K562 (cell line): ENCODE measurements at regions not wholly inside any gene's neighbourhood (a gene's known extent, or its start where the extent isn't known, plus 50 kb on each side); places are given as distances from the start of the nearest gene placed in this dataset.

Source experiments
- ATAC-seq: fragments of 200-7000 bp; cut with Tn5 transposase; 3 replicates; pipeline ENCODE4 v1.9.1; 2020; ENCODE audit warnings: moderate library complexity
- BruUV-seq: library from RNA; stranded (reverse); fragments of 400-500 nt; replicated peaks from 2 replicates; lab custom pipeline; 2021; lab: Mats Ljungman, UMichigan
- CTCF ChIA-PET: fragments of 300-600 bp; formaldehyde crosslinking; extraction: SDS; loops from one replicate; lab custom pipeline; 2021; ENCODE audit warnings: low intra/inter-chr PET ratio; lab: Yijun Ruan, JAX
- POLR2A ChIA-PET: fragments of 300-600, 350-650 bp; sonication (Branson Sonifier 250); formaldehyde crosslinking; extraction: SDS; loops from one replicate; lab custom pipeline; 2021; ENCODE audit warnings: antibody characterized with exemption, inconsistent platforms; lab: Yijun Ruan, JAX
- DNase-seq, 4 experiments: peaks; one replicate each; pipeline versions ENCODE4 v3.0.0 to v3.0.0-alpha.2; 2011 to 2018; ENCODE audit warnings: low spot score in 3 of 4, mixed read lengths in 3 of 4; ENCODE audit errors: extremely low read depth in 1 of 4
- FAIRE-seq: peaks from 2 replicates; lab custom pipeline; 2011; peaks lifted over from hg19 to GRCh38; lab: Jason Lieb, UNC
- H2AFZ ChIP-seq: 2 replicates; pipeline ENCODE4 v1.6.0; 2011; ENCODE audit warnings: low read depth, low read length, control low read depth, inconsistent platforms
- H3K27ac ChIP-seq: fragments of 200-600 bp; 3 replicates; pipeline ENCODE4 v1.8.0; 2011; ENCODE audit warnings: low read depth, mild to moderate bottlenecking, control low read depth, inconsistent platforms, low read length, moderate library complexity, mixed read lengths; ENCODE audit errors: extremely low read depth
- H3K27me3 ChIP-seq, 2 experiments: fragments of 300-600 bp in 1 of 2; 2 replicates in 1 of 2; 3 replicates in 1 of 2; pipeline versions ENCODE4 v1.6.0 to v1.8.0; 2011; ENCODE audit warnings: inconsistent platforms in 2 of 2, low read length in 2 of 2, mild to moderate bottlenecking in 1 of 2, mixed read lengths in 1 of 2, moderate library complexity in 1 of 2; ENCODE audit not compliant: control insufficient read depth in 2 of 2, insufficient read depth in 2 of 2
- H3K36me3 ChIP-seq: fragments of 300-600 bp; 3 replicates; pipeline ENCODE4 v1.8.0; 2011; ENCODE audit warnings: mild to moderate bottlenecking, low read length, inconsistent platforms; ENCODE audit not compliant: control insufficient read depth, insufficient read depth
- H3K4me1 ChIP-seq, 2 experiments: fragments of 200-600 bp in 1 of 2; replicated peaks in 1 of 2; 2 replicates in 1 of 2; 3 replicates in 1 of 2; pipeline versions ENCODE4 v1.5.1 to v1.8.0; 2011; ENCODE audit warnings: inconsistent platforms in 2 of 2, low read length in 2 of 2, mild to moderate bottlenecking in 1 of 2, mixed read lengths in 1 of 2, moderate library complexity in 1 of 2; ENCODE audit not compliant: control insufficient read depth in 2 of 2, insufficient read depth in 2 of 2
- H3K4me2 ChIP-seq: 2 replicates; pipeline ENCODE4 v1.6.1; 2011; ENCODE audit warnings: low read length, control low read depth, inconsistent platforms, mixed read lengths; ENCODE audit not compliant: insufficient read depth
- H3K4me3 ChIP-seq: fragments of 200-600 bp; sonication (generic), shearing (Covaris generic); 2 replicates; pipeline ENCODE4 v1.5.1; 2016; ENCODE audit warnings: control low read depth, inconsistent platforms
- H3K79me2 ChIP-seq: fragments of 200-600 bp; 3 replicates; pipeline ENCODE4 v1.8.0; 2011; ENCODE audit warnings: low read length, inconsistent platforms; ENCODE audit not compliant: control insufficient read depth, insufficient read depth
- H3K9ac ChIP-seq, 2 experiments: 2 replicates each; pipeline versions ENCODE4 v1.6.0 to v1.6.1; 2011; ENCODE audit warnings: low read depth in 2 of 2, low read length in 2 of 2, control low read depth in 1 of 2, inconsistent platforms in 1 of 2, mild to moderate bottlenecking in 1 of 2, mixed read lengths in 1 of 2; ENCODE audit not compliant: insufficient read depth in 1 of 2
- H3K9me1 ChIP-seq: one replicate; pipeline ENCODE4 v1.6.0; 2011; ENCODE audit warnings: inconsistent platforms, mild to moderate bottlenecking, low read length, moderate library complexity; ENCODE audit not compliant: control insufficient read depth, insufficient read depth
- H3K9me3 ChIP-seq: replicated peaks from 2 replicates; pipeline ENCODE4 v1.5.1; 2011; ENCODE audit warnings: low read depth, low read length, inconsistent platforms; ENCODE audit not compliant: control insufficient read depth, insufficient read depth
- H4K20me1 ChIP-seq: replicated peaks from 2 replicates; pipeline ENCODE4 v1.6.1; 2011; ENCODE audit warnings: low read length, inconsistent platforms, mixed read lengths; ENCODE audit not compliant: control insufficient read depth, insufficient read depth
- BACH1 ChIP-seq: fragments of 200-800 bp; sonication (Bioruptor generic); IDR thresholded peaks from 2 replicates; pipeline ENCODE4 v1.6.1; 2016; ENCODE audit warnings: missing genetic modification characterization, missing compliant biosample characterization
- E2F3 ChIP-seq: fragments of 250-450 bp; sonication (Bioruptor Pico); IDR thresholded peaks from 2 replicates; pipeline ENCODE4 v1.4.0; 2020; ENCODE audit warnings: mild to moderate bottlenecking
- KDM2B ChIP-seq: fragments of 250-450 bp; sonication (Bioruptor Pico); IDR thresholded peaks from 2 replicates; pipeline ENCODE4 v1.8.0; 2021; ENCODE audit warnings: mild to moderate bottlenecking, moderate library complexity
- NFYB ChIP-seq: IDR thresholded peaks from 2 replicates; pipeline ENCODE4 v1.6.1; 2011; ENCODE audit warnings: mild to moderate bottlenecking, moderate library complexity; ENCODE audit not compliant: insufficient read length; ENCODE audit errors: extremely low read depth
- NR0B1 ChIP-seq: fragments of 450-650 bp; IDR thresholded peaks from one replicate; pipeline ENCODE4 v1.6.1; 2018; ENCODE audit warnings: mild to moderate bottlenecking, moderate library complexity; ENCODE audit not compliant: partially characterized antibody
- PHF21A ChIP-seq: fragments of 450-650 bp; IDR thresholded peaks from 2 replicates; pipeline ENCODE4 v1.6.1; 2017; ENCODE audit warnings: low read depth, borderline replicate concordance
- POLR2H ChIP-seq: IDR thresholded peaks from 2 replicates; pipeline ENCODE4 v1.6.1; 2016; ENCODE audit warnings: missing genetic modification characterization, low read depth, mild to moderate bottlenecking, control low read depth, missing compliant biosample characterization, moderate library complexity
- POU5F1 ChIP-seq: fragments of 150-350 bp; IDR thresholded peaks from 2 replicates; pipeline ENCODE4 v1.6.1; 2014; ENCODE audit warnings: borderline replicate concordance, low read length, low read depth, mild to moderate bottlenecking; ENCODE audit not compliant: partially characterized antibody
- RBM15 ChIP-seq: fragments of 200-400 bp; formaldehyde crosslinking; IDR thresholded peaks from 2 replicates; pipeline ENCODE4 v1.6.1; 2018; ENCODE audit warnings: mild to moderate bottlenecking, low read length, moderate library complexity; ENCODE audit not compliant: insufficient read depth
- SMARCA4 ChIP-seq: fragments of 450-650 bp; IDR thresholded peaks from 2 replicates; pipeline ENCODE4 v1.6.1; 2016
- SMARCC2 ChIP-seq: fragments of 450-650 bp; IDR thresholded peaks from 2 replicates; pipeline ENCODE4 v1.6.1; 2017; ENCODE audit warnings: antibody characterized with exemption, moderate library complexity, mild to moderate bottlenecking, low read depth
- SREBF2 ChIP-seq: sonication (generic); formaldehyde crosslinking; IDR thresholded peaks from 2 replicates; pipeline ENCODE4 v1.4.0; 2020; ENCODE audit warnings: mild to moderate bottlenecking, missing genetic modification reagents
- TSC22D4 ChIP-seq: fragments of 450-650 bp; IDR thresholded peaks from 2 replicates; pipeline ENCODE4 v1.6.1; 2016; ENCODE audit warnings: missing genetic modification characterization, missing biosample characterization, control low read depth
- ZBTB7A ChIP-seq: IDR thresholded peaks from 2 replicates; pipeline ENCODE4 v1.6.1; 2011; ENCODE audit warnings: low read depth, mild to moderate bottlenecking, low read length, moderate library complexity, borderline replicate concordance; ENCODE audit not compliant: control insufficient read depth
- ZNF217 ChIP-seq: sonication (generic); formaldehyde crosslinking; IDR thresholded peaks from 2 replicates; pipeline ENCODE4 v1.8.0; 2022; ENCODE audit warnings: mild to moderate bottlenecking, missing genetic modification reagents
- ZNF282 ChIP-seq: sonication (generic); formaldehyde crosslinking; IDR thresholded peaks from 2 replicates; pipeline ENCODE4 v1.8.1; 2023; ENCODE audit warnings: missing genetic modification reagents
- ZNF561 ChIP-seq: fragments of 450-650 bp; formaldehyde crosslinking; conservative IDR thresholded peaks from 2 replicates; pipeline ENCODE4 v1.4.0; 2020; ENCODE audit warnings: mild to moderate bottlenecking, moderate library complexity
- WGBS: fragments of 100-300 bp; shearing (Covaris generic); methylation state at CpG from one replicate; pipeline ENCODE4 v1.1.6; 2016; ENCODE audit warnings: low coverage, mixed read lengths; ENCODE audit not compliant: insufficient coverage; ENCODE audit errors: missing lambda C conversion rate; 5-methylcytosine and 5-hydroxymethylcytosine counted together
- in situ Hi-C: fragments of 300-500 bp; cut with MboI; formaldehyde crosslinking; loops from 4 replicates; pipeline ENCODE4 v1.15.0; 2018; ENCODE audit warnings: inconsistent platforms, mixed read lengths
- intact Hi-C: fragments of 100-400 bp; cut with micrococcal nuclease; formaldehyde crosslinking; loops from 2 replicates; pipeline ENCODE4 v1.14.2; 2022
- TF ChIP-seq, protein P1 (sequence below): fragments of 250-450 bp; sonication (Bioruptor Pico); IDR thresholded peaks from 2 replicates; pipeline ENCODE4 v1.5.0; 2021; ENCODE audit warnings: mild to moderate bottlenecking, moderate library complexity
- TF ChIP-seq, protein P2 (sequence below), 3 experiments: IDR thresholded peaks in 2 of 3; conservative IDR thresholded peaks in 1 of 3; 2 replicates each; pipeline ENCODE4 v1.5.1; 2011 to 2012; ENCODE audit warnings: low read length in 3 of 3, mild to moderate bottlenecking in 3 of 3, control low read depth in 2 of 3, improper control_type of control experiment in 1 of 3, inconsistent platforms in 1 of 3, low read depth in 1 of 3, mixed read lengths in 1 of 3, moderate library complexity in 1 of 3; ENCODE audit not compliant: insufficient read depth in 2 of 3

- Histone ChIP-seq H3K36me3 (no peaks in the 10 kb centered on the region), H3K4me1 (no peaks in the 10 kb centered on the region), H3K27ac (no peak overlapping the region), H4K20me1 (no peaks in the 10 kb centered on the region), H3K9ac (no peak overlapping the region), H3K9me3 (no peaks in the 10 kb centered on the region), H3K4me3 (no peak overlapping the region), H3K27me3 (no peaks in the 10 kb centered on the region), H2AFZ (no peak overlapping the region), H3K4me2 (no peak overlapping the region), H3K79me2 (no peaks in the 10 kb centered on the region), H3K9me1 (no peaks in the 10 kb centered on the region)
- DNase-seq (no peak), FAIRE-seq (no peak), ATAC-seq (no peak)
- BruUV-seq, result no TSS peak
- WGBS, result 3% methylated on average over 6 of the region's 10 CpGs
- ChIA-PET POLR2A (no interaction called here), CTCF (no interaction called here)
- in situ Hi-C loops, result no loop called here
- intact Hi-C loops, result no loop called here
- TF ChIP-seq NFYB (no peak), SMARCA4 (no peak), SREBF2 (CRISPR knock-in tag) (no peak), ZNF217 (no peak), PHF21A (no peak), POLR2H (tag) (no peak), ZBTB7A (no peak), ZNF561 (CRISPR knock-in tag) (no peak), NR0B1 (no peak), TSC22D4 (no peak), SMARCC2 (no peak), E2F3 (no peak), ZNF282 (CRISPR knock-in tag) (no peak), KDM2B (CRISPR knock-in tag) (no peak), BACH1 (tag) (no peak), RBM15 (no peak), POU5F1 (no peak)
- TF ChIP-seq, protein P1, sequence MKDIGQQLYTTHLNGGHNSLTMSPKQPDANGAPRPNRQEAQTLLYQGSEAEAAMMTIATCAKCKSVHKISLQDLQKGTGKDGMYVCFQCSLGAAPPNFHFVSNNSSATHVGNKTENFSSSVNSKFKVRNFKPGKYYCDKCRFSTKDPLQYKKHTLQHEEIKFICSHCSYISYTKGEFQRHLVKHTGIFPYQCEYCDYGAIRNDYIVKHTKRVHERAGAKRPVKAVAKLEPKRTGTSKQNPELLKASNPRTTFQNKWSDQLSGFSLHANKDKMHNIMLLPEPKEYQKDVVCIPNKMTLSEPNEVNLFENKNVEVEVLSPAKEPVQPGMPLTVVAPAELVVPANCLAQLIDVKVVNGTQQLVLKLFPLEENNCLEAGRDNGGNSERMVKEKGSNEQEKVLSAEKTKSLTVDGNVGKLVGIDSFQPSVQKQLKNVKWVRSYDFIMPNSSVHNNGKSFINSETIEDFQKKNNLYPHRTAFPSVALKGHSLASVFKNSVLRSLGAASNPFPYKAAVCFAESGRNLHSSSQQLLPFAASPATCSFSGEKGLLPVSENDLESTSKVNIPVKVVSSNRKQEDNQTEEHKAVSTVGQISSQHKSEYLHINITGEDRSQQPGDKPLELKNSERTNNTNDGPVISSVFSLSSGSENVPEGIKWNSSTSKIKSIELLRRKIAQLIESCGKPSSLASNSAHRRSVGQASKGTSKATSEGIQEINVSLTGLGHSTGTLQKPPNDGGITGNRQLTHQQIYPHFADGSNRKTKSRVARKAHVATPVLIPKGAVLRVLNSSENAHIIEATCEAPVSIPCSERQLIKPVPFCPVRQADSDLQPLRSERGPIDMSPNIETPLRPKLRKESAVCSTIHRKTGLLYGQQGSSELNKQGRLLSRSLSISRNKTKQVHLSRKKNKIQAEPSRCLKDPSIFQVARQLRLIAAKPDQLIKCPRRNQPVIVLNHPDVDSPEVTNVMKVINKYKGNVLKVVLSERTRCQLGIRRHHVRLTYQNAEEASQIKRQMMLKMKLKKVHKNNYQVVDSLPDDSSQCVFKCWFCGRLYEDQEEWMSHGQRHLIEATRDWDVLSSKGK (CRISPR knock-in tag), result no peak
- TF ChIP-seq, protein P2, sequence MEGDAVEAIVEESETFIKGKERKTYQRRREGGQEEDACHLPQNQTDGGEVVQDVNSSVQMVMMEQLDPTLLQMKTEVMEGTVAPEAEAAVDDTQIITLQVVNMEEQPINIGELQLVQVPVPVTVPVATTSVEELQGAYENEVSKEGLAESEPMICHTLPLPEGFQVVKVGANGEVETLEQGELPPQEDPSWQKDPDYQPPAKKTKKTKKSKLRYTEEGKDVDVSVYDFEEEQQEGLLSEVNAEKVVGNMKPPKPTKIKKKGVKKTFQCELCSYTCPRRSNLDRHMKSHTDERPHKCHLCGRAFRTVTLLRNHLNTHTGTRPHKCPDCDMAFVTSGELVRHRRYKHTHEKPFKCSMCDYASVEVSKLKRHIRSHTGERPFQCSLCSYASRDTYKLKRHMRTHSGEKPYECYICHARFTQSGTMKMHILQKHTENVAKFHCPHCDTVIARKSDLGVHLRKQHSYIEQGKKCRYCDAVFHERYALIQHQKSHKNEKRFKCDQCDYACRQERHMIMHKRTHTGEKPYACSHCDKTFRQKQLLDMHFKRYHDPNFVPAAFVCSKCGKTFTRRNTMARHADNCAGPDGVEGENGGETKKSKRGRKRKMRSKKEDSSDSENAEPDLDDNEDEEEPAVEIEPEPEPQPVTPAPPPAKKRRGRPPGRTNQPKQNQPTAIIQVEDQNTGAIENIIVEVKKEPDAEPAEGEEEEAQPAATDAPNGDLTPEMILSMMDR (IDR thresholded peaks at IDR 0.05 in 2 of 3, conservative IDR thresholded peaks at IDR 0.05 in 1 of 3; ENCODE audit: insufficient read depth in 2 of 3, low read depth in 1 of 3, low read length in 3 of 3), result no peak
Observed at GRCh38 chr10:130862122-130862521, 449.4 kb downstream of the TCERG1L start.
